HCT116 (cell line): ENCODE measurements at regions not wholly inside any gene's neighbourhood (a gene's known extent, or its start where the extent isn't known, plus 50 kb on each side); places are given as distances from the start of the nearest gene placed in this dataset.

Experiments used
- ATAC-seq: fragments of 200-7000 bp; cut with Tn5 transposase; 2 replicates; pipeline ENCODE4 v1.9.1; 2020; ENCODE audit warnings: mild to moderate bottlenecking, moderate library complexity
- BruUV-seq: library from RNA; stranded (reverse); fragments of 400-500 nt; replicated peaks from 2 replicates; lab custom pipeline; 2021; lab: Mats Ljungman, UMichigan
- CTCF ChIA-PET: fragments of 300-600 bp; sonication (Branson Sonifier 250); formaldehyde crosslinking; loops from one replicate; lab custom pipeline; 2021; ENCODE audit warnings: antibody characterized with exemption; lab: Charles Lee
- POLR2A ChIA-PET: fragments of 300-600, 350-600 bp; sonication (Branson Sonifier 250); formaldehyde crosslinking; loops from one replicate; lab custom pipeline; 2021; ENCODE audit warnings: antibody characterized with exemption; lab: Charles Lee
- RAD21 ChIA-PET, 2 experiments: fragments of 300-600 bp; sonication (Branson Sonifier 250); formaldehyde crosslinking; loops; one replicate each; lab custom pipeline; 2023; ENCODE audit warnings: low total read pairs in 2 of 2; ENCODE audit not compliant: uncharacterized antibody in 2 of 2, unreplicated experiment in 2 of 2, low non-redundant PET in 1 of 2; lab: Charles Lee
- DNase-seq: peaks from one replicate; pipeline ENCODE4 v3.0.0-alpha.2; 2010; ENCODE audit warnings: low read depth, low spot score
- H2AFZ ChIP-seq: fragments of 200-600 bp; shearing (Covaris generic), sonication (generic); 2 replicates; pipeline ENCODE4 v1.6.1; 2017; ENCODE audit warnings: low read depth, mixed run types, mixed read lengths, antibody characterized with exemption, low read length; ENCODE audit not compliant: poor library complexity, severe bottlenecking
- H3K27ac ChIP-seq: 2 replicates; pipeline ENCODE4 v1.5.1; 2012; ENCODE audit warnings: low read depth, low read length
- H3K27me3 ChIP-seq: fragments of 200-600 bp; sonication (generic); 2 replicates; pipeline ENCODE4 v1.6.1; 2016; ENCODE audit warnings: mixed run types, low read length, mixed read lengths; ENCODE audit not compliant: insufficient read depth
- H3K36me3 ChIP-seq, 2 experiments: fragments of 200-500 bp in 1 of 2; fragments of 200-600 bp in 1 of 2; sonication (Bioruptor generic) in 1 of 2; sonication (generic) in 1 of 2; 2 replicates each; pipeline versions ENCODE4 v1.5.1 to v1.6.1; 2014 to 2016; ENCODE audit warnings: low read length in 2 of 2, inconsistent platforms in 1 of 2, mixed read lengths in 1 of 2, mixed run types in 1 of 2; ENCODE audit not compliant: insufficient read depth in 2 of 2, control insufficient read depth in 1 of 2
- H3K4me1 ChIP-seq, 2 experiments: fragments of 200-600 bp in 1 of 2; sonication (generic) in 1 of 2; 2 replicates each; pipeline versions ENCODE4 v1.5.1 to v1.6.1; 2012 to 2017; ENCODE audit warnings: low read length in 2 of 2, inconsistent platforms in 1 of 2, mild to moderate bottlenecking in 1 of 2, mixed read lengths in 1 of 2, mixed run types in 1 of 2, moderate library complexity in 1 of 2; ENCODE audit not compliant: insufficient read depth in 2 of 2, control insufficient read depth in 1 of 2
- H3K4me2 ChIP-seq: fragments of 200-600 bp; sonication (generic); 2 replicates; pipeline ENCODE4 v1.6.1; 2017; ENCODE audit warnings: mixed run types, low read length, mixed read lengths
- H3K4me3 ChIP-seq, 2 experiments: fragments of 200-600 bp in 1 of 2; sonication (generic) in 1 of 2; replicated peaks in 1 of 2; 2 replicates each; pipeline ENCODE4 v1.5.1; 2011 to 2016; ENCODE audit warnings: low read length in 2 of 2, control low read depth in 1 of 2, low read depth in 1 of 2, mild to moderate bottlenecking in 1 of 2, mixed read lengths in 1 of 2, mixed run types in 1 of 2
- H3K79me2 ChIP-seq: fragments of 200-600 bp; sonication (generic); 2 replicates; pipeline ENCODE4 v1.6.1; 2017; ENCODE audit warnings: mild to moderate bottlenecking, mixed run types, low read length, moderate library complexity, mixed read lengths; ENCODE audit not compliant: insufficient read depth
- H3K9ac ChIP-seq: fragments of 200-600 bp; sonication (generic); 2 replicates; pipeline ENCODE4 v1.6.1; 2016; ENCODE audit warnings: low read length, mixed read lengths
- H3K9me2 ChIP-seq: fragments of 200-600 bp; sonication (generic), shearing (Covaris generic); 2 replicates; pipeline ENCODE4 v1.6.1; 2017; ENCODE audit warnings: mixed run types, mild to moderate bottlenecking, moderate library complexity; ENCODE audit not compliant: insufficient read depth
- H3K9me3 ChIP-seq, 2 experiments: fragments of 200-500 bp in 1 of 2; fragments of 200-600 bp in 1 of 2; sonication (Bioruptor generic) in 1 of 2; sonication (generic) in 1 of 2; 2 replicates each; pipeline ENCODE4 v1.6.1; 2014 to 2017; ENCODE audit warnings: low read length in 2 of 2, mixed read lengths in 2 of 2, inconsistent platforms in 1 of 2, low read depth in 1 of 2, mild to moderate bottlenecking in 1 of 2, mixed run types in 1 of 2, moderate library complexity in 1 of 2; ENCODE audit not compliant: control insufficient read depth in 1 of 2, insufficient read depth in 1 of 2
- H4K20me1 ChIP-seq: fragments of 200-600 bp; sonication (generic), shearing (Covaris generic); 2 replicates; pipeline ENCODE4 v1.6.1; 2017; ENCODE audit warnings: mixed run types, mild to moderate bottlenecking, moderate library complexity; ENCODE audit not compliant: insufficient read depth
- CBX3 ChIP-seq: IDR thresholded peaks from 2 replicates; pipeline ENCODE4 v1.6.1; 2012; ENCODE audit warnings: low read depth
- CTCF ChIP-seq, 3 experiments: fragments of 200-600 bp in 1 of 3; sonication (generic) in 1 of 3; IDR thresholded peaks in 2 of 3; conservative IDR thresholded peaks in 1 of 3; 2 replicates each; pipeline ENCODE4 v1.5.1; 2012 to 2017; ENCODE audit warnings: low read depth in 2 of 3, low read length in 2 of 3, antibody characterized with exemption in 1 of 3, borderline replicate concordance in 1 of 3, control low read depth in 1 of 3, mild to moderate bottlenecking in 1 of 3, mixed read lengths in 1 of 3, mixed run types in 1 of 3, moderate library complexity in 1 of 3; ENCODE audit not compliant: insufficient read depth in 1 of 3
- ELF1 ChIP-seq: IDR thresholded peaks from 2 replicates; pipeline ENCODE4 v1.6.1; 2012; ENCODE audit warnings: low read depth, borderline replicate concordance
- POLR2A ChIP-seq: IDR thresholded peaks from 2 replicates; pipeline ENCODE4 v1.7.0; 2011; ENCODE audit warnings: borderline replicate concordance; ENCODE audit not compliant: insufficient read depth, insufficient read length; ENCODE audit errors: extremely low read depth
- POLR2AphosphoS5 ChIP-seq: IDR thresholded peaks from 2 replicates; pipeline ENCODE4 v1.6.1; 2011; ENCODE audit warnings: mild to moderate bottlenecking, low read depth, low read length, moderate library complexity
- RAD21 ChIP-seq: IDR thresholded peaks from 2 replicates; pipeline ENCODE4 v1.6.1; 2012; ENCODE audit warnings: low read depth, mild to moderate bottlenecking
- SP1 ChIP-seq: IDR thresholded peaks from 2 replicates; pipeline ENCODE4 v1.6.1; 2012; ENCODE audit warnings: low read depth
- TCF7L2 ChIP-seq: IDR thresholded peaks from 2 replicates; pipeline ENCODE4 v1.7.0; 2011; ENCODE audit warnings: borderline replicate concordance, inconsistent platforms; ENCODE audit not compliant: insufficient read depth, insufficient read length; ENCODE audit errors: extremely low read depth
- YY1 ChIP-seq: IDR thresholded peaks from 2 replicates; pipeline ENCODE4 v1.6.1; 2011; ENCODE audit warnings: low read length, low read depth, moderate library complexity, mild to moderate bottlenecking; ENCODE audit not compliant: insufficient replicate concordance; ENCODE audit errors: extremely low read depth
- intact Hi-C: fragments of 100-400 bp; cut with micrococcal nuclease; formaldehyde crosslinking; loops from 2 replicates; pipeline ENCODE4 v1.10.0; 2022

- no peak for DNase-seq
- no peaks in the 10 kb centered on the region for H3K79me2 ChIP-seq
- no peak overlapping the region for H3K4me3 ChIP-seq
- no peaks in the 10 kb centered on the region for H3K9me2 ChIP-seq
- no peaks in the 10 kb centered on the region for H4K20me1 ChIP-seq
- TF ChIP-seq TCF7L2 (no peak), CBX3 (no peak), CTCF (IDR thresholded peaks at IDR 0.05 in 2 of 3, conservative IDR thresholded peaks at IDR 0.05 in 1 of 3; ENCODE audit: borderline replicate concordance in 1 of 3, insufficient read depth in 1 of 3, low read depth in 2 of 3, low read length in 2 of 3) (no peak)
- H3K27me3 ChIP-seq, result no peaks in the 10 kb centered on the region
- BruUV-seq, result no TSS peak
- no peaks in the 10 kb centered on the region for H3K4me1 ChIP-seq
- H3K9ac ChIP-seq, result no peak overlapping the region
- intact Hi-C loops, result no loop called here
- no peaks in the 10 kb centered on the region for H3K9me3 ChIP-seq
- ChIA-PET RAD21 (no interaction called here), POLR2A (no interaction called here), CTCF (interaction anchor here (1.0 kb wide), 1 partner anchor 29 kb away, joined by 4 read pairs; no protein-coding TSS in a partner anchor)
- no peaks in the 10 kb centered on the region for H3K36me3 ChIP-seq
- no peak for ATAC-seq
- H3K27ac ChIP-seq, result no peak overlapping the region
- H3K4me2 ChIP-seq, result no peak overlapping the region
- H2AFZ ChIP-seq, result no peak overlapping the region
Observed at GRCh38 chr11:31987118-31988005, 103.5 kb upstream of the RCN1 start.

- no TSS peak for BruUV-seq
- no peaks in the 10 kb centered on the region for H3K9me3 ChIP-seq
- POLR2A ChIA-PET, result no interaction called here
- no peak for TF ChIP-seq YY1
- no peak for TF ChIP-seq POLR2AphosphoS5
- TF ChIP-seq CTCF (IDR thresholded peaks at IDR 0.05 in 2 of 3, conservative IDR thresholded peaks at IDR 0.05 in 1 of 3; ENCODE audit: borderline replicate concordance in 1 of 3, insufficient read depth in 1 of 3, low read depth in 2 of 3, low read length in 2 of 3), result no peak
- TF ChIP-seq POLR2A, result no peak
- no peak for TF ChIP-seq SP1
- no peak for TF ChIP-seq RAD21
- no peak for TF ChIP-seq ELF1
- no peak for TF ChIP-seq TCF7L2
Observed at GRCh38 chr11:31986201-31986889, 104.5 kb upstream of the RCN1 start.

More at GRCh38 chr11:31986201-31986889, 104.5 kb upstream of the RCN1 start:
- H3K4me3 ChIP-seq, result no peak overlapping the region
- H3K9me2 ChIP-seq, result no peaks in the 10 kb centered on the region
- no peaks in the 10 kb centered on the region for H4K20me1 ChIP-seq
- ChIA-PET RAD21 (no interaction called here), CTCF (interaction anchor here (1.0 to 1.8 kb wide), 2 partner anchors 20 to 28 kb away, joined by 5 to 6 read pairs; no protein-coding TSS in a partner anchor)
- no peaks in the 10 kb centered on the region for H3K79me2 ChIP-seq
- H3K36me3 ChIP-seq, result no peaks in the 10 kb centered on the region
- H2AFZ ChIP-seq, result no peak overlapping the region
- H3K9ac ChIP-seq, result no peak overlapping the region
- no peak for ATAC-seq
- H3K4me1 ChIP-seq, result no peaks in the 10 kb centered on the region
- no peak overlapping the region for H3K27ac ChIP-seq
- intact Hi-C loops, result no loop called here
- DNase-seq, result no peak
- H3K27me3 ChIP-seq, result no peaks in the 10 kb centered on the region
- H3K4me2 ChIP-seq, result no peak overlapping the region
